HepG2 (cell line): ENCODE measurements at regions not wholly inside any gene's neighbourhood (a gene's known extent, or its start where the extent isn't known, plus 50 kb on each side); places are given as distances from the start of the nearest gene placed in this dataset.

Source experiments
- ATAC-seq: fragments of 200-7000 bp; cut with Tn5 transposase; 3 replicates; pipeline ENCODE4 v1.9.1; 2020; ENCODE audit warnings: mild to moderate bottlenecking, moderate library complexity
- BruUV-seq: library from RNA; stranded (reverse); fragments of 400-500 nt; replicated peaks from 2 replicates; lab custom pipeline; 2021; lab: Mats Ljungman, UMichigan
- CTCF ChIA-PET: fragments of 300-600 bp; formaldehyde crosslinking; extraction: SDS; loops from one replicate; lab custom pipeline; 2021; ENCODE audit warnings: low total read pairs, inconsistent platforms, low intra/inter-chr PET ratio; lab: Yijun Ruan, JAX
- POLR2A ChIA-PET: fragments of 350-600 bp; sonication (Branson Sonifier 250); formaldehyde crosslinking; loops from one replicate; lab custom pipeline; 2020; ENCODE audit warnings: antibody characterized with exemption, inconsistent platforms; lab: Yijun Ruan, JAX
- DNase-seq: peaks from one replicate; pipeline ENCODE4 v3.0.0-alpha.2; 2015; ENCODE audit warnings: low spot score
- FAIRE-seq: peaks from 3 replicates; lab custom pipeline; 2011; peaks lifted over from hg19 to GRCh38; lab: Jason Lieb, UNC
- H2AFZ ChIP-seq: one replicate; pipeline ENCODE4 v1.6.1; 2011; ENCODE audit warnings: low read length, inconsistent platforms
- H3K27ac ChIP-seq: fragments of 300-600 bp; 3 replicates; pipeline ENCODE4 v1.8.0; 2011; ENCODE audit warnings: mixed run types, mild to moderate bottlenecking, mixed read lengths, low read length, inconsistent platforms; ENCODE audit not compliant: insufficient read depth; ENCODE audit errors: extremely low read length
- H3K27me3 ChIP-seq, 2 experiments: fragments of 200-600 bp in 1 of 2; 2 replicates in 1 of 2; 3 replicates in 1 of 2; pipeline versions ENCODE4 v1.6.0 to v1.8.0; 2011; ENCODE audit warnings: low read length in 2 of 2, mild to moderate bottlenecking in 2 of 2, moderate library complexity in 2 of 2, inconsistent platforms in 1 of 2; ENCODE audit not compliant: insufficient read depth in 2 of 2, control insufficient read depth in 1 of 2
- H3K36me3 ChIP-seq, 2 experiments: fragments of 200-600 bp in 1 of 2; replicated peaks in 1 of 2; 2 replicates in 1 of 2; 3 replicates in 1 of 2; pipeline versions ENCODE4 v1.5.1 to v1.8.0; 2011; ENCODE audit warnings: low read length in 2 of 2, inconsistent platforms in 1 of 2; ENCODE audit not compliant: insufficient read depth in 2 of 2, control insufficient read depth in 1 of 2
- H3K4me1 ChIP-seq: 2 replicates; pipeline ENCODE4 v1.5.1; 2012; ENCODE audit warnings: low read length, inconsistent platforms; ENCODE audit not compliant: insufficient read depth
- H3K4me2 ChIP-seq: 2 replicates; pipeline ENCODE4 v1.6.0; 2011; ENCODE audit warnings: low read depth, low read length, inconsistent platforms
- H3K4me3 ChIP-seq, 3 experiments: fragments of 200-600 bp in 1 of 3; sonication (generic), shearing (Covaris generic) in 1 of 3; replicated peaks in 1 of 3; 2 replicates each; pipeline ENCODE4 v1.5.1; 2011 to 2016; ENCODE audit warnings: low read length in 3 of 3, inconsistent platforms in 2 of 3, low read depth in 2 of 3, mild to moderate bottlenecking in 2 of 3, control low read depth in 1 of 3, mixed read lengths in 1 of 3; ENCODE audit not compliant: insufficient read depth in 1 of 3
- H3K79me2 ChIP-seq: one replicate; pipeline ENCODE4 v1.6.1; 2011; ENCODE audit warnings: low read length, inconsistent platforms; ENCODE audit not compliant: insufficient read depth
- H3K9ac ChIP-seq: 2 replicates; pipeline ENCODE4 v1.6.0; 2011; ENCODE audit warnings: mild to moderate bottlenecking, low read depth, low read length, inconsistent platforms; ENCODE audit not compliant: insufficient read depth
- H3K9me3 ChIP-seq: 2 replicates; pipeline ENCODE4 v1.5.1; 2012; ENCODE audit warnings: mild to moderate bottlenecking, low read length
- H4K20me1 ChIP-seq: 2 replicates; pipeline ENCODE4 v1.6.0; 2011; ENCODE audit warnings: inconsistent platforms, mild to moderate bottlenecking, low read length, moderate library complexity; ENCODE audit not compliant: insufficient read depth
- ATF1 ChIP-seq: IDR thresholded peaks from 2 replicates; pipeline ENCODE4 v1.6.1; 2016; ENCODE audit warnings: mild to moderate bottlenecking, control low read depth
- CEBPG ChIP-seq: IDR thresholded peaks from 2 replicates; pipeline ENCODE4 v1.6.1; 2016
- CTCF ChIP-seq: sonication (generic); formaldehyde crosslinking; IDR thresholded peaks from 2 replicates; pipeline ENCODE4 v1.5.0; 2020; ENCODE audit warnings: mild to moderate bottlenecking, missing genetic modification reagents, moderate library complexity
- EED ChIP-seq: sonication (generic); formaldehyde crosslinking; IDR thresholded peaks from 2 replicates; pipeline ENCODE4 v1.5.0; 2020; ENCODE audit warnings: mild to moderate bottlenecking, missing genetic modification reagents
- FOSL1 ChIP-seq: sonication (generic); formaldehyde crosslinking; IDR thresholded peaks from 2 replicates; pipeline ENCODE4 v1.9.0; 2021; ENCODE audit warnings: missing genetic modification reagents, borderline replicate concordance
- GATAD1 ChIP-seq: IDR thresholded peaks from 2 replicates; pipeline ENCODE4 v1.6.1; 2016; ENCODE audit warnings: missing genetic modification reagents, missing compliant biosample characterization
- HMGXB4 ChIP-seq, 2 experiments: sonication (generic) in 1 of 2; formaldehyde crosslinking in 1 of 2; IDR thresholded peaks; 2 replicates each; pipeline versions ENCODE4 v1.4.0 to v1.6.1; 2018 to 2020; ENCODE audit warnings: missing genetic modification reagents in 2 of 2, borderline replicate concordance in 1 of 2, low read depth in 1 of 2, mild to moderate bottlenecking in 1 of 2, missing biosample characterization in 1 of 2
- SOX6 ChIP-seq, 2 experiments: fragments of 450-650 bp in 1 of 2; sonication (generic) in 1 of 2; formaldehyde crosslinking in 1 of 2; IDR thresholded peaks; 2 replicates each; pipeline versions ENCODE4 v1.4.0 to v1.6.1; 2017 to 2020; ENCODE audit warnings: antibody characterized with exemption in 1 of 2, mild to moderate bottlenecking in 1 of 2, missing genetic modification reagents in 1 of 2
- ZFP36L2 ChIP-seq: sonication (generic); formaldehyde crosslinking; IDR thresholded peaks from 2 replicates; pipeline ENCODE4 v1.4.0; 2020; ENCODE audit warnings: missing genetic modification reagents
- ZNF234 ChIP-seq: sonication (generic); formaldehyde crosslinking; conservative IDR thresholded peaks from 2 replicates; pipeline ENCODE4 v1.5.1; 2020; ENCODE audit warnings: mild to moderate bottlenecking, missing genetic modification reagents
- ZNF318 ChIP-seq: sonication (generic); formaldehyde crosslinking; IDR thresholded peaks from 2 replicates; pipeline ENCODE4 v1.4.0; 2020; ENCODE audit warnings: mild to moderate bottlenecking, missing genetic modification reagents
- ZNF607 ChIP-seq: sonication (generic); formaldehyde crosslinking; IDR thresholded peaks from 2 replicates; pipeline ENCODE4 v1.5.1; 2020; ENCODE audit warnings: missing genetic modification reagents, mild to moderate bottlenecking, borderline replicate concordance
- WGBS: methylation state at CpG from one replicate; pipeline ENCODE4 v1.1.6; 2017; ENCODE audit warnings: low lambda C conversion rate; 5-methylcytosine and 5-hydroxymethylcytosine counted together
- in situ Hi-C: cut with HindIII; loops from 2 replicates; pipeline ENCODE4 v1.10.0; 2017; ENCODE audit warnings: low pct_unique_long_range_greater_than_20kb; ENCODE audit not compliant: extremely low pct_ligation_motif_present
- intact Hi-C: fragments of 100-400 bp; cut with micrococcal nuclease; formaldehyde crosslinking; loops from one replicate; pipeline ENCODE4 v1.10.0; 2022; ENCODE audit not compliant: unreplicated experiment

GRCh38 chr1:94657776-94658175 is 116.2 kb upstream of the F3 start (continued):
- TF ChIP-seq GATAD1 (CRISPR knock-in tag): 0 out of 2 replicates have a peak, but pooled peaks have one; percentile 13

- Histone ChIP-seq H3K4me3 (no peak overlapping the region), H3K27ac (no peak overlapping the region), H3K9me3 (no peaks in the 10 kb centered on the region), H3K9ac (no peak overlapping the region), H4K20me1 (no peaks in the 10 kb centered on the region), H3K27me3 (no peaks in the 10 kb centered on the region), H3K4me1 (peaks cover 31% of the 10 kb centered on the region), H2AFZ (no peak overlapping the region), H3K79me2 (no peaks in the 10 kb centered on the region), H3K4me2 (no peak overlapping the region), H3K36me3 (no peaks in the 10 kb centered on the region)
- ATAC-seq (no peak), DNase-seq (no peak), FAIRE-seq (no peak)
- WGBS: 93% methylated on average over 2 of the region's 2 CpGs
- POLR2A ChIA-PET: no interaction called here
- CTCF ChIA-PET: no interaction called here
- BruUV-seq: no TSS peak
- intact Hi-C loops (no loop called here), in situ Hi-C loops (no loop called here)
- TF ChIP-seq HMGXB4 (CRISPR knock-in tag; IDR thresholded peaks at IDR 0.05; ENCODE audit: borderline replicate concordance in 1 of 2, low read depth in 1 of 2) (no peak), CTCF (CRISPR knock-in tag) (no peak), EED (CRISPR knock-in tag) (no peak), CEBPG (CRISPR knock-in tag) (no peak), ATF1 (CRISPR knock-in tag) (no peak), ZNF607 (CRISPR knock-in tag) (no peak), FOSL1 (CRISPR knock-in tag) (no peak), ZFP36L2 (CRISPR knock-in tag) (no peak), SOX6 (IDR thresholded peaks at IDR 0.05) (no peak), SOX6 (CRISPR knock-in tag; IDR thresholded peaks at IDR 0.05) (no peak), ZNF318 (CRISPR knock-in tag) (no peak), ZNF234 (CRISPR knock-in tag) (no peak)
Measured at GRCh38 chr1:94656967-94657366, 115.4 kb upstream of the F3 start.
